GM18511 (cell line): ENCODE measurements at regions not wholly inside any gene's neighbourhood (a gene's known extent, or its start where the extent isn't known, plus 50 kb on each side); places are given as distances from the start of the nearest gene placed in this dataset.
A peak's percentile ranks its signal among the peaks of the same experiment; 100 is the strongest.

ENCODE experiments used
- ATAC-seq: cut with Tn5 transposase; IDR thresholded peaks from one replicate; pipeline ENCODE4 v1.9.1; 2021; ENCODE audit warnings: mild to moderate bottlenecking, moderate library complexity; ENCODE audit not compliant: unreplicated experiment

DNA sequence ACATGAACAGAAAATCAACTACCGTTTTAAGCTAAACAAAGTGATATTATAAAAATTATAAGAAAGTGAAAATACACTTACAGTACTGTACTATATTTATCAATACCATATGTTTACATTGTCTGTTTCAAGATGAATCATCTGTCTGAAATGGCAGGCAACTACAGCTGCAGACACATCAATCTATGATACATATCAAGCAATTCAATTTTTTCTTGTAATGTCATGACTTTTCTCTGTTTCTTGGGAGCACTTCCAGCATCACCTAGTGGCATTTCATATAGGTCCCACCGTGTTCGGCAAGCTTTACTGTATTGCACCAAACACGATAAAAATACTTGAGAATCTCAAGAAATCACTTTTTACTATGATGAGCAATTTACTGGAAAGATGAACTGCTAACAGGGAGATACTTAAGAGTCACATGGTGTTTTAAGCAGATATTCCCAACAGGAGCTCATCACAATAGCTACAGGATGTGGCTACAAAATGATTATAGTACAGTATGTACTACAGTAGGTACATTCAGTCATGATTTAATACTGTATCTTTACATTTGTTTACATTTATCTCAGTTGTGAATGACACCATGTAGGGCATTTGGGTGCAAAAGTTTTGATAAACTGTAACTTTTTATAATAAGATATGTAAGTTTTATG, 207.4 kb downstream of the ADAM29 start:
- no peak for ATAC-seq

GRCh38 chr4:175127314-175127713, 209.2 kb downstream of the ADAM29 start:
- no peak for ATAC-seq

GRCh38 chr4:175129797-175130196, 211.6 kb downstream of the ADAM29 start:
- ATAC-seq, result no peak

GRCh38 chr4:175139205-175139604, 221.0 kb downstream of the ADAM29 start:
- ATAC-seq, result no peak

GRCh38 chr4:175143116-175143515, 225.0 kb downstream of the ADAM29 start:
- ATAC-seq, result no peak

DNA sequence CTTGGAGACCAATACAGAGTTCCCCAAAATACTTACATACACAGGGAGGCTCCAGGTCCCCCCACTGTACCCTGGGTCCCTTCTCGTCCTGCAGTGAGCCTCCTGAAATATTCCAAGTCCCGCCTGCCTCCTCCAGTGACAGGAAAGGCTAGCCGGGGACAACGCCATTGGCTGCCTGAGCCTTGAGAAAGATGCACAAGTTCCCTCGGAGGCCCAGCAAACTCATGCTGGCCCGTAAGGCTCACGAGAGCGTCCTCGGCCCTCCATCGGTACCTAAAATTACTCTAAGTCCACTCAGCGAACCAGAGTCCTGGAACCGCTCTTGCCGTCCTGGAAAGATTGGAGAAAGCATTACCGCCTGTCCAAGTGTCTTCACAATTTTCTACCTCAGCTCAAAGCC, 228.6 kb downstream of the ADAM29 start:
- ATAC-seq, result no peak

GRCh38 chr4:175147233-175147632, 229.1 kb downstream of the ADAM29 start:
- ATAC-seq, result no peak

DNA sequence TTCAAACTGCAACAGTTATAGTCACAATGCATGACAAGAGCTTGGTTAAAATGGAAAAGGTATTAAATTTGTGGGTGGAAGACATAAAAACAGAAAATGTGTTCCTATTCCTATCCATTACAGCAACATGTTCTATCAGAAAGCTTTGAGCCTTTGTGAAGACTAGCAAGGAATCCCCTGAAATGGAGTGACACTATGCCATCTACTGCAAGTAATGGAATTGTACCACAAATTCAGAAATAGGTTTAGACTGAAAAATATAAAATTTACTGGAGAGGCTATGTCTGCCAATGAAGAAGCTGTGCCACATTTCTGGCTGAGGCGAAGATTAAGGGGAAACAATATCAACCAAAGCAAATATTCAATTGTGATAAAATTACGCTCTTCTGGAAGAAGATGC, 247.9 kb downstream of the ADAM29 start:
- no peak for ATAC-seq

DNA sequence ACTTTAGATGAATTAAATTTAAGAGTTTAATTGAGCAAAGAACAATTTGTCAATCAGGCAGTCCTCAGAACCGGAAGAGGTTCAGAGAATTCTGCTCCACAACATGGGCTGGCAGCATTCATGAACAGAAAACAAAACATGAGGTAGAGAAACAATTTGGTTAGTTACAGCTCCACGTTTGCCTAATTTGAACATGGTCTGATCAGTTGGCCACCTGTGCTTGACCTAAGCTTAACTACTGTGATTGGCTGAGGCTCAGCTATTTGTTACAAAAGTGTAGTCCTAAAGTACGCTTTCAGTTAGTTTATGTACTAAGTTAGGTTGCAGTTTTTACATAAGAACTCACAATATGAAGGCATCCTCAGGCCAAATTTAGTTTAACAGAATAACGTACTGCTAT, 258.6 kb downstream of the ADAM29 start:
- no peak for ATAC-seq

GRCh38 chr4:175190654-175191053, 272.5 kb downstream of the ADAM29 start:
- ATAC-seq, result no peak

GRCh38 chr4:175198056-175198455, 279.9 kb downstream of the ADAM29 start:
- no peak for ATAC-seq

- no peak for ATAC-seq
Measured at GRCh38 chr4:175215208-175215607, 297.1 kb downstream of the ADAM29 start.

DNA sequence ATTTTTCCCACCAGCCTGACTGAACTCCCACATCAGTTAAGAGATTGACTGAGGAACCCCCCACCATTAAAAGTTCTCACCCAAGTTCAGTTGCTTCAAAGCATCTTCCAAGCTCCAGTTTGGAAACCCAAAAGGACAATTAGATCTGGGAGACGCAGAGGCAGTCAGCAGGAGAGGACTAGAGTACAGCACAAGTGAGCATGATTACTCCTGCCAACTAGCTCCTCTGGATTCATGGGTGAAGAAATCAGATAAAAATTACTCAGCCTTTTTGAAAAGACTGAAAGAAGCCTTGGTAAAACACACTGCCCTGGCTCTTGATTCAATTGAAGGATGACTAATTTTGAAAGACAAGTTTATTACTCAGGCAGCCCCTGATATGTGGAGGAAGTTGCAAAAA, 297.5 kb downstream of the ADAM29 start:
- ATAC-seq, result no peak

DNA sequence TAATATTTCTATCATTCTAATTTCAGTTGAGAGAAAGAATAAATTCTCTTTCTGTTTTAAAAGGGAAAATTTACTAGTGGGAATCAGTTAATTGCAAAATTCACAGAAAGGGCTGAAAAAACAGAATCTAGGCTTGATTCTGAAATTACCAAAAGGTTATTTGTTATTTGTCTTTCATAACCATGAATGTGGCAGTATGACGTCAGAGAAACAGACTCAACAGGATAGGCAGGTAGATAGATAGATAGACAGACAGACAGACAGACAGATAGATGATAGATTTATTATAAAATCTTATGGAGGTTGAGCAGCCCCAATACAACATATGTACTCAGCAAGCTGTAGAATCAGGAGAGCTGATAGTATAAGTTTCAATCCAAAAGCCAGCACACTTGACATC, 311.0 kb downstream of the ADAM29 start:
- ATAC-seq, result no peak

- no peak for ATAC-seq
Measured at GRCh38 chr4:175234162-175234561, 316.0 kb downstream of the ADAM29 start.

DNA sequence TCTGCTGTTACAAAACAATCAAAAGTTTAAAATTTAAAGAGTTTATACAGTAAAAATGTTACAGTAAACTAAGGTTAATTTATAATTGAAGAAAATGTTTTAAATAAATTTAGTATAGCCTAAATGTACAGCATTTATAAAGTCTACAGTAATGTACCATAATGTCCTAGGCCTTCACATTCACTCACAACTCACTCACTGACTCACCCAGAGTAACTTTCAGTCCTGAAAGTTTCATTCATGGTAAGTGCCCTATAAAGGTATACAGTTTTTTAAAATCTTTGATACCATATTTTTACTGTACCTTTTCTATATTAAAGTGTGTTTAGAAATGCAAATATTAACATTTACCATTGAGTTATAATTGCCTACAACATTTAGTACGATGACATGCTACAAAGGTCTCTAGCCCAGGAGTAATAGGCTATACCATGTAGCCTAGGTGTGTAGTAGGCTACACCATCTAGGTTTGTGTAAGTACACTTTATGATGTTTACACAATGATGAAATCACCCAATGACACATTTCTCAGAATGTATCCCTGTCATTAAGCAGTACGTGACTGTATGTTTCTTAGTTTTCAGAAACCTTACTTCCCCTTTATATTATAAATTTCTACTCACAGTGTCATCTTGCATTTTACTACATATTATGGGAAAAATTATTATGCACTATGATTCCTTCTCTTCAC, 320.8 kb downstream of the ADAM29 start:
- no peak for ATAC-seq

DNA sequence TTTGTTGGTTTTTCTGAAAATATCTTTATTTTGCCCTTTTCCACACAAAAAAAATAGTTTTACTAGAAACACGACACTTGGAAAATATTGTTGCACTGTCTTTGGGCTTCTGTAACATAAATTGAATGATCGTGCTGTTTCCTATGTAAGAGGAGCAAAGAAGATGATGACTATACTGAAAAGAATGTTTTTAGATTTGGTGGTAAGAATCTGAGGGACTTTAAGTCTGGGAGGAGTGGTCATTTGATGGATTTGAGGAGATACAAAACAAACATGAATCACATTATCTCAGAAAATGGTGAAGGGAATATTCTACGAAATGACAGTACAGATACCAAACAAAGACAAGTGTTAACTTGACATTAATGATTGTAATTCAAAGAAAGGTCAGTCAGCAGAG, 328.8 kb downstream of the ADAM29 start:
- no peak for ATAC-seq

DNA sequence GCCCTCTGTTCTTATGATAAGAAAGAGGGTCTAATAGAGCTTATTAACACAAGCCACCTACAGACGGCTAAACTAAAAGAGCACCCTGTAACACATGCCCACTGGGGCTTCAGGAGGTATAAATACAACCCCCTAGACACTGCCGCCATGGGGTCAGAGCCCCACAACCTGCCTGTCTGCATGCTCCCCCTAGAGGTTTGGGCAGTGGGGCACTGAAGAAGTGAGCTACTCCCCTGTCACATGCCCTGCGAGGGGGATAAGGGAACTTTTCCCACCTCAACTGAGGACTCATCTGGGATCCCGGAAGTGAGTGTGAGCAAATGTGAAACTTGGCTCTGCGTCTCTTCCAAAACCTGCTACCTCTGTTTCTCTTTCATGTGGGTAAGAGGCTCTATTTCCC, 334.5 kb downstream of the ADAM29 start:
- ATAC-seq, result no peak

GRCh38 chr4:175253184-175253902, 335.2 kb downstream of the ADAM29 start:
- ATAC-seq, result no peak

DNA sequence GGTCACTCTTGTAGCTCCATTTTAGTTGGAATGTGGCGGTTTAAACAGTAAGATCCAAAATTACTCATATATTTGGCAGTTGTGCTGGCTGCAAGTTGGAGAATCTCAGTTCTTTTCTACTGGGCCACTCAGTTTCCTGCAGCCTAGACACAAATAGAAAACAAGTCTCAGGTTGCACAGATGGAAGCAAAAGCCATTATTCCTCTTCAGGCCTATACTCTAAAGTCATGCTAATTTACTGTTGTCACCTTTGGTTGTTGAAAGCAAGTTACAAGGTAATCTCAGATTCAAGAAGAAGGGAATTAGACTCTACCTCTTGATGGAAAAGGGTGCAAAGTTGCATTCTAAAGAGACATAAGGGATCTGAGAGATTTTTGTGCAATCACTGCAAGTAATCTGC, 345.4 kb downstream of the ADAM29 start:
- no peak for ATAC-seq

DNA sequence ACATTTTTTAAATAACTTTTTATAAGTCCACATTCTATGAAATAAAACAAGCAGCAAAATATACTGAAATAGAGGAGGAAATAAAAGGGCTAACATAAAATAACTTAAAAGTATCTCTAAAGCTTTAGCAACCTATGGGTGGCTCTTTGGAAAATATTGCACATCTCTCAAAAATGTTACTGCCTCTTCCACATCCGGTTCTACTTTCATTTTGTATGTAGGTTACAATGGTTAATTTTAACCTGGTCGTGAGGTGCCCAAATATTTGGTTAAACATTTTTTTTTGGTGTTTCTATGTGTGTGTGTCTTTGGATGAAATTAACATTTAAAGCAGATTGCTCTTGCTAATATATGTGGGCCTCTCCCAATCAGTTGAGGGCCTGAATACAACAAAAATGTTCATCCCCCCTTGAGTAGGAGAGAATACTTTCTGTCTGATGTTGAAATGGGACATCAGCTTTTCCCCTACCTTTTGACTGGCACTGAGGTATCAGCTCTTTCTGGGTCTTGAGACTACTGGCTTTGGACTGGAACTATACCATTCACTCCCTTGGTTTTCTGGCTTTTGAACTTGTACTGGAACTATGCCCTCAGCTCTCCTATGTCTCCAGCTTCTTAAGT, 353.0 kb downstream of the ADAM29 start:
- ATAC-seq, result peak; percentile 93
